ENCODE measurements at regions not wholly inside any gene's neighbourhood (a gene's known extent, or its start where the extent isn't known, plus 50 kb on each side); places are given as distances from the start of the nearest gene placed in this dataset.
"Not testable (repeated sequence)": the region's sequence is repeated elsewhere in the genome, so short reads cannot be mapped to it uniquely, and the experiment has no call there.

GRCh38 chr5:135110785-135111596 lies 77.0 kb upstream of the PITX1 start:
- no peak for DNase-seq

GRCh38 chr5:135108992-135109391 lies 75.0 kb upstream of the PITX1 start:
- no peak for DNase-seq

- no peak for DNase-seq
Observed at GRCh38 chr5:135108569-135108968, 74.5 kb upstream of the PITX1 start.

- DNase-seq: no peak
Observed at GRCh38 chr5:135107986-135108385, 74.0 kb upstream of the PITX1 start.

GRCh38 chr5:135106610-135107471 lies 72.8 kb upstream of the PITX1 start:
- DNase-seq: no peak

- no peak for DNase-seq
Observed at GRCh38 chr5:135106136-135106535, 72.1 kb upstream of the PITX1 start.

GRCh38 chr5:135105105-135105484 lies 71.1 kb upstream of the PITX1 start:
- no peak for DNase-seq

GRCh38 chr5:135103575-135103853 lies 69.5 kb upstream of the PITX1 start:
- no peak for DNase-seq

- no peak for DNase-seq
Observed at GRCh38 chr5:135102716-135103574, 68.9 kb upstream of the PITX1 start.

GRCh38 chr5:135100431-135100830 lies 66.4 kb upstream of the PITX1 start:
- DNase-seq: no peak

GRCh38 chr5:135100011-135100410 lies 66.0 kb upstream of the PITX1 start:
- no peak for DNase-seq

GRCh38 chr5:135097390-135097789 lies 63.4 kb upstream of the PITX1 start:
- DNase-seq: no peak

GRCh38 chr5:135095871-135096270 lies 61.8 kb upstream of the PITX1 start:
- DNase-seq: no peak

GRCh38 chr5:135095052-135095715 lies 61.2 kb upstream of the PITX1 start:
- no peak for DNase-seq

GRCh38 chr5:135094339-135095051 lies 60.5 kb upstream of the PITX1 start:
- no peak for DNase-seq

- DNase-seq: not testable (repeated sequence)
Observed at GRCh38 chr5:135093483-135093882, 59.5 kb upstream of the PITX1 start.

GRCh38 chr5:135092476-135092875 lies 58.4 kb upstream of the PITX1 start:
- no peak for DNase-seq

GRCh38 chr5:135091286-135091685 lies 57.3 kb upstream of the PITX1 start:
- no peak for DNase-seq

- DNase-seq: no peak
Observed at GRCh38 chr5:135089912-135090311, 55.9 kb upstream of the PITX1 start.

GRCh38 chr5:135088911-135089310 lies 54.9 kb upstream of the PITX1 start:
- no peak for DNase-seq

GRCh38 chr5:135087950-135088349 lies 53.9 kb upstream of the PITX1 start:
- no peak for DNase-seq

Data from NCI-H446 (cell line).